ENCODE measurements at regions not wholly inside any gene's neighbourhood (a gene's known extent, or its start where the extent isn't known, plus 50 kb on each side); places are given as distances from the start of the nearest gene placed in this dataset.

GRCh38 chr2:59196491-59196890 lies 955.4 kb upstream of the FANCL start:
- DNase-seq (ENCODE audit: low read depth) = no peak
- H3K4me3 ChIP-seq (ENCODE audit: low read length) = no peak overlapping the region
- TF ChIP-seq CTCF (conservative IDR thresholded peaks at IDR 0.05; ENCODE audit: low read depth, low read length) = no peak

GRCh38 chr2:59195851-59196250 lies 954.7 kb upstream of the FANCL start:
- TF ChIP-seq CTCF (conservative IDR thresholded peaks at IDR 0.05; ENCODE audit: low read depth, low read length) = no peak
- no peak for DNase-seq (ENCODE audit: low read depth)
- H3K4me3 ChIP-seq (ENCODE audit: low read length) = no peak overlapping the region

- TF ChIP-seq CTCF (conservative IDR thresholded peaks at IDR 0.05; ENCODE audit: low read depth, low read length) = no peak
- H3K4me3 ChIP-seq (ENCODE audit: low read length) = no peak overlapping the region
- no peak for DNase-seq (ENCODE audit: low read depth)
Observed at GRCh38 chr2:59191781-59192180, 950.7 kb upstream of the FANCL start.

- no peak for DNase-seq (ENCODE audit: low read depth)
- no peak overlapping the region for H3K4me3 ChIP-seq (ENCODE audit: low read length)
- no peak for TF ChIP-seq CTCF (conservative IDR thresholded peaks at IDR 0.05; ENCODE audit: low read depth, low read length)
Observed at GRCh38 chr2:59190518-59190917, 949.4 kb upstream of the FANCL start.

GRCh38 chr2:59184276-59185020 lies 943.3 kb upstream of the FANCL start:
- DNase-seq (ENCODE audit: low read depth) = no peak
- TF ChIP-seq CTCF (conservative IDR thresholded peaks at IDR 0.05; ENCODE audit: low read depth, low read length) = no peak
- H3K4me3 ChIP-seq (ENCODE audit: low read length) = no peak overlapping the region

- no peak for DNase-seq (ENCODE audit: low read depth)
- no peak overlapping the region for H3K4me3 ChIP-seq (ENCODE audit: low read length)
- TF ChIP-seq CTCF (conservative IDR thresholded peaks at IDR 0.05; ENCODE audit: low read depth, low read length) = no peak
Observed at GRCh38 chr2:59183070-59183469, 941.9 kb upstream of the FANCL start.

GRCh38 chr2:59182249-59182648 lies 941.1 kb upstream of the FANCL start:
- TF ChIP-seq CTCF (conservative IDR thresholded peaks at IDR 0.05; ENCODE audit: low read depth, low read length) = peak; percentile 71
- no peak for DNase-seq (ENCODE audit: low read depth)
- H3K4me3 ChIP-seq (ENCODE audit: low read length) = no peak overlapping the region

Measured in retinal pigment epithelial cell (primary cell).